ENCODE measurements at regions not wholly inside any gene's neighbourhood (a gene's known extent, or its start where the extent isn't known, plus 50 kb on each side); places are given as distances from the start of the nearest gene placed in this dataset.
"Not testable (repeated sequence)": the region's sequence is repeated elsewhere in the genome, so short reads cannot be mapped to it uniquely, and the experiment has no call there.

GRCh38 chr3:177642804-177643125 lies 445.5 kb upstream of the TBL1XR1 start:
- Histone ChIP-seq H3K9ac (ENCODE audit: low read depth, low read length) (no peak overlapping the region), H3K27me3 (ENCODE audit: insufficient read depth, low read length) (no peaks in the 10 kb centered on the region), H3K27ac (ENCODE audit: low read depth, low read length) (no peak overlapping the region), H3K36me3 (ENCODE audit: insufficient read depth, low read length) (no peaks in the 10 kb centered on the region), H3K9me3 (ENCODE audit: insufficient read depth, low read depth, low read length) (no peaks in the 10 kb centered on the region), H3K4me3 (ENCODE audit: low read length) (no peak overlapping the region), H3K4me1 (ENCODE audit: insufficient read depth, low read length) (0 out of 2 replicates have a peak, but pooled peaks cover 5% of the 10 kb centered on the region)
- WGBS: 100% methylated on average over 3 of the region's 3 CpGs

GRCh38 chr3:177646749-177647148 lies 449.5 kb upstream of the TBL1XR1 start:
- Histone ChIP-seq H3K9ac (ENCODE audit: low read depth, low read length) (no peak overlapping the region), H3K36me3 (ENCODE audit: insufficient read depth, low read length) (no peaks in the 10 kb centered on the region), H3K4me1 (ENCODE audit: insufficient read depth, low read length) (0 out of 2 replicates have a peak, but pooled peaks cover 5% of the 10 kb centered on the region), H3K27ac (ENCODE audit: low read depth, low read length) (no peak overlapping the region), H3K9me3 (ENCODE audit: insufficient read depth, low read depth, low read length) (no peaks in the 10 kb centered on the region), H3K27me3 (ENCODE audit: insufficient read depth, low read length) (no peaks in the 10 kb centered on the region), H3K4me3 (ENCODE audit: low read length) (no peak overlapping the region)
- WGBS: 92% methylated on average over 3 of the region's 3 CpGs

- H3K9ac ChIP-seq (ENCODE audit: low read depth, low read length): no peak overlapping the region
- no peak overlapping the region for H3K27ac ChIP-seq (ENCODE audit: low read depth, low read length)
- no peaks in the 10 kb centered on the region for H3K36me3 ChIP-seq (ENCODE audit: insufficient read depth, low read length)
- no peaks in the 10 kb centered on the region for H3K4me1 ChIP-seq (ENCODE audit: insufficient read depth, low read length)
- no peaks in the 10 kb centered on the region for H3K9me3 ChIP-seq (ENCODE audit: insufficient read depth, low read depth, low read length)
- 100% methylated on average over 3 of the region's 3 CpGs for WGBS
- no peak overlapping the region for H3K4me3 ChIP-seq (ENCODE audit: low read length)
- no peaks in the 10 kb centered on the region for H3K27me3 ChIP-seq (ENCODE audit: insufficient read depth, low read length)
Observed at GRCh38 chr3:177647341-177647740, 450.1 kb upstream of the TBL1XR1 start.

- H3K36me3 ChIP-seq (ENCODE audit: insufficient read depth, low read length): no peaks in the 10 kb centered on the region
- no peaks in the 10 kb centered on the region for H3K9me3 ChIP-seq (ENCODE audit: insufficient read depth, low read depth, low read length)
- no peaks in the 10 kb centered on the region for H3K27me3 ChIP-seq (ENCODE audit: insufficient read depth, low read length)
- no peak overlapping the region for H3K4me3 ChIP-seq (ENCODE audit: low read length)
- 70% methylated on average over 4 of the region's 4 CpGs for WGBS
- H3K9ac ChIP-seq (ENCODE audit: low read depth, low read length): no peak overlapping the region
- H3K27ac ChIP-seq (ENCODE audit: low read depth, low read length): no peak overlapping the region
- no peaks in the 10 kb centered on the region for H3K4me1 ChIP-seq (ENCODE audit: insufficient read depth, low read length)
Observed at GRCh38 chr3:177647876-177648275, 450.6 kb upstream of the TBL1XR1 start.

DNA sequence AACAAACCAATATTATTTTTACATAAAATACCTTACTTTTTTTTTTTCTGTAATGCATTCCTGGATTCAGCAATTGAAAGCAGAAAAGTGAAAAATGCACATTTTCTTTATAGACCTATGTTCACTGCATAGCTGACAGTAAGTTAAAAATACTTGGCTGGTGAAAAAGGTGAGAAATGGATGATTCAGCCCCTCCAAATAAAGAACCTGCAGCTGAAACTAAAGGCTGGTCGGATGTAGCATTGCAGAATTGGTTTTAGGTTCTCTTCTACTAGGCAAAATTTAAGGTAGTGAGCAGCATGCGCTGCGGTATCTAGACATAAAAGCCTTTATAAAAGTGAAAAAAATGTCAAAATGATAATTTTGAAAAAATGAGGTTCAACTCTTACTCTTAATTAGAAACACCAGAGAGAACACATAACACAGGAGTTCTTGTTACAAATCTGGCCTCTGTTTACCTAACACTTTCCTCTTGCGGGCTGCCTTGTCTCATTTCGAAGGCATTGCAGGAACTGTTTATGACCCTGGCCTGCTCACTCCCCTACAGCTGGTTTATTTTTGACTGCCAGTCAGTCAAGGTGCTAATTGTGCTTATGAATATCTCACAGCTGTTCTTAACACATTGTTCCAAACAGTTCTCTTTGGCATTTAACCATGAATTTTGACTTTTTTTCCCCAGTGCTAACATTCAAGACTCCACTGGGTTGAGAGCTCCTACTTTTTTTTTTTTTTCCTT lies 455.4 kb upstream of the TBL1XR1 start:
- H3K9ac ChIP-seq (ENCODE audit: low read depth, low read length): no peak overlapping the region
- 96% methylated on average over 5 of the region's 5 CpGs for WGBS

GRCh38 chr3:177657243-177657642 lies 460.0 kb upstream of the TBL1XR1 start:
- Histone ChIP-seq H3K4me1 (ENCODE audit: insufficient read depth, low read length) (no peaks in the 10 kb centered on the region), H3K36me3 (ENCODE audit: insufficient read depth, low read length) (no peaks in the 10 kb centered on the region), H3K9ac (ENCODE audit: low read depth, low read length) (no peak overlapping the region), H3K27ac (ENCODE audit: low read depth, low read length) (no peak overlapping the region), H3K4me3 (ENCODE audit: low read length) (no peak overlapping the region), H3K9me3 (ENCODE audit: insufficient read depth, low read depth, low read length) (no peaks in the 10 kb centered on the region), H3K27me3 (ENCODE audit: insufficient read depth, low read length) (no peaks in the 10 kb centered on the region)
- 92% methylated on average over 4 of the region's 4 CpGs for WGBS

More for the DNA sequence above, 455.4 kb upstream of the TBL1XR1 start:
- Histone ChIP-seq H3K27ac (ENCODE audit: low read depth, low read length) (no peak overlapping the region), H3K4me1 (ENCODE audit: insufficient read depth, low read length) (no peaks in the 10 kb centered on the region), H3K4me3 (ENCODE audit: low read length) (no peak overlapping the region), H3K36me3 (ENCODE audit: insufficient read depth, low read length) (no peaks in the 10 kb centered on the region), H3K9me3 (ENCODE audit: insufficient read depth, low read depth, low read length) (no peaks in the 10 kb centered on the region), H3K27me3 (ENCODE audit: insufficient read depth, low read length) (no peaks in the 10 kb centered on the region)

GRCh38 chr3:177658354-177658753 lies 461.1 kb upstream of the TBL1XR1 start:
- Histone ChIP-seq H3K27me3 (ENCODE audit: insufficient read depth, low read length) (no peaks in the 10 kb centered on the region), H3K4me3 (ENCODE audit: low read length) (no peak overlapping the region), H3K27ac (ENCODE audit: low read depth, low read length) (no peak overlapping the region), H3K9me3 (ENCODE audit: insufficient read depth, low read depth, low read length) (no peaks in the 10 kb centered on the region), H3K4me1 (ENCODE audit: insufficient read depth, low read length) (no peaks in the 10 kb centered on the region), H3K36me3 (ENCODE audit: insufficient read depth, low read length) (no peaks in the 10 kb centered on the region), H3K9ac (ENCODE audit: low read depth, low read length) (no peak overlapping the region)

- H3K4me3 ChIP-seq (ENCODE audit: low read length); H3K9ac ChIP-seq (ENCODE audit: low read depth, low read length); H3K27ac ChIP-seq (ENCODE audit: low read depth, low read length); H3K36me3 ChIP-seq (ENCODE audit: insufficient read depth, low read length); H3K4me1 ChIP-seq (ENCODE audit: insufficient read depth, low read length); H3K27me3 ChIP-seq (ENCODE audit: insufficient read depth, low read length): not testable (repeated sequence)
- H3K9me3 ChIP-seq (ENCODE audit: insufficient read depth, low read depth, low read length): peaks cover 13% of the 10 kb centered on the region
- 90% methylated on average over 17 of the region's 17 CpGs for WGBS
Observed at GRCh38 chr3:177664380-177665103, 467.3 kb upstream of the TBL1XR1 start.

GRCh38 chr3:177665122-177665808 lies 468.0 kb upstream of the TBL1XR1 start:
- H3K27me3 ChIP-seq (ENCODE audit: insufficient read depth, low read length): no peaks in the 10 kb centered on the region
- peaks cover 13% of the 10 kb centered on the region for H3K9me3 ChIP-seq (ENCODE audit: insufficient read depth, low read depth, low read length)

GRCh38 chr3:177672252-177672911 lies 475.1 kb upstream of the TBL1XR1 start:
- Histone ChIP-seq H3K4me3 (ENCODE audit: low read length) (no peak overlapping the region), H3K27me3 (ENCODE audit: insufficient read depth, low read length) (no peaks in the 10 kb centered on the region), H3K27ac (ENCODE audit: low read depth, low read length) (no peak overlapping the region), H3K9me3 (ENCODE audit: insufficient read depth, low read depth, low read length) (no peaks in the 10 kb centered on the region), H3K36me3 (ENCODE audit: insufficient read depth, low read length) (no peaks in the 10 kb centered on the region), H3K4me1 (ENCODE audit: insufficient read depth, low read length) (peaks cover 3% of the 10 kb centered on the region; the same call in 1 of the 2 replicates), H3K9ac (ENCODE audit: low read depth, low read length) (no peak overlapping the region)
- WGBS: 94% methylated on average over 9 of the region's 10 CpGs

More at GRCh38 chr3:177665122-177665808, 468.0 kb upstream of the TBL1XR1 start:
- Histone ChIP-seq H3K9ac (ENCODE audit: low read depth, low read length) (no peak overlapping the region), H3K36me3 (ENCODE audit: insufficient read depth, low read length) (no peaks in the 10 kb centered on the region), H3K4me1 (ENCODE audit: insufficient read depth, low read length) (no peaks in the 10 kb centered on the region), H3K4me3 (ENCODE audit: low read length) (no peak overlapping the region), H3K27ac (ENCODE audit: low read depth, low read length) (no peak overlapping the region)
- 96% methylated on average over 9 of the region's 9 CpGs for WGBS

Measured in HUES64 (cell line).